HG03060 (cell line): ENCODE measurements at regions not wholly inside any gene's neighbourhood (a gene's known extent, or its start where the extent isn't known, plus 50 kb on each side); places are given as distances from the start of the nearest gene placed in this dataset.

Source experiments
- ATAC-seq: cut with Tn5 transposase; IDR thresholded peaks from one replicate; pipeline ENCODE4 v1.9.1; 2021; ENCODE audit warnings: low read depth, moderate number of reproducible peaks; ENCODE audit not compliant: unreplicated experiment

DNA sequence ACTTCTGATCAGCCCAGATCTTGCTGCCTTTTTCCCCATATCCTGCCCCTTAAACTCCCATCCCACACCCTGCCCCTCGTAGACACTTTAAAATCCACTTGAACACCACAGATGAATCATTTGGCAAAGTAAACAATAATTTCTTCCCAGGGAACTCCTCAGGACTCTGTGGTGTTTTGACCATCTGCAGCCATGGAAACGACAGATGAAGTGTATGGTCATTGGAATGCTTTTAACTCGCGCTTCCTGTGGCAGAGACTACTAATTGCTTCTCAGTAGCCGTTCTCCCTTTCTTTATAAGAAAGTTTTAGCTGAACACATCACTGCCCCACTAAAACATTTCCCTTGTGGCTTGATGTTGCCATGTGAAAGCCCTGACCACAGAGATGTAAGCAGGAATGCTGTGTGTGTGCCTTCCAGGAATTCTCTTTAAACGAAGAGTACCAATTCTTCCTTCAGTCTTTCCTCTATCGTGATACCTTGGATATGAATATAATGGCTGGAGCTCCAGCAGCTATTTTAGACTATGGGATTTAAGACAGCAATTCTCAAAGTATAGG, 92.7 kb upstream of the PARD3B start:
- ATAC-seq = no peak

DNA sequence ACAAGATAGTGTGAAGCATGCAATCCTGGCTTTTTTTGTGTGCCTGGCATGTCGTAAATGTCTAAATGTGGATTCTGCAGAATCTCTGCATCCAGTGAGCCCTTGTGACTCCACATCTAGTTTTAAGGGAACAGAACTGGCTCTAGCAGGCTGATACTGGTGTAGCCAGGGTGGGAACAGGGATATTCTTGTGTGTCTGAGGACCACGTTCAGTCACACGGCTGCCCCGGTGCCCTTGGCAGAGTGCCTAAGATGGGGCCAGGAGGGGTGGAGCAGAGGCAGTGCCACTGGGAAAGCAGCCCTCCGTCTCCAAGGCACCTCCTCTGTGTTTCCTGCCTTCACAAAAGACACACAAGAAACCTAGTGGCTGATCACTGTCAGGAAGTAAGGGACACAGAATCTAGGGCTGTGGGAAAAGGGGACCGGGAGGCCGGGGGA, 91.5 kb upstream of the PARD3B start:
- ATAC-seq = no peak

DNA sequence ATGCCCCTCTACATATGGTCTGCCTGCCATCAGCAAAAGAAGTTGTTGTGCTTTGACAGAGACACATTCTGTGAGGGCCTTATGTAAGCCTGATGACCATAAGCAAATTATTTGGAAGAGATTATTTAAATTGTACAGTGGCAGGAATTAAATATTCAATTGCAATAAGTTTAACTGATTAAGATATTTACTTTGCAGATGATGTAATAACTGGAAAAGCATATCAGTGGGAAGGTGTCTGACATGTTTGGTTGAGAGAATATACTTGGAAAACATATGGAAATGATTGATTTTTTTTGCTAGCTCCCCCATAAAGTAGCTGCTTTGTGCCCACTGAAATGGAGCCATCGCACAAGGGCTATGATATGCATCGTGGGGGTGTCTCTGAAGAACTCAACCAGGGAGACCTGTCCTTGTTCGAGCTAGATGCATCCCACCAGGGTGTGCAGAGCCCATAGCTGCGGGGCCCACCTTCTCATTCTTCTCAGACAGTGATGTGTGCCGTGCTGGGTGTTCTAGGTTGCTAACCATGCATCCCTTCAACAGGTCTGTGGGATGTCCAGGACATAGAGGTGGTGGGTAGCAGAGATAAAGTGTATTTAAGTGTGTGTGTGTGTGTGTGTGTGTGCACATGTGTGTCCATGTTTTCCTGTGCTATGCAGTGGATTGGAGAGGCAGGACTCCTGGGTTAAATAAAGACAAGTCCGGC, 90.4 kb upstream of the PARD3B start:
- no peak for ATAC-seq

DNA sequence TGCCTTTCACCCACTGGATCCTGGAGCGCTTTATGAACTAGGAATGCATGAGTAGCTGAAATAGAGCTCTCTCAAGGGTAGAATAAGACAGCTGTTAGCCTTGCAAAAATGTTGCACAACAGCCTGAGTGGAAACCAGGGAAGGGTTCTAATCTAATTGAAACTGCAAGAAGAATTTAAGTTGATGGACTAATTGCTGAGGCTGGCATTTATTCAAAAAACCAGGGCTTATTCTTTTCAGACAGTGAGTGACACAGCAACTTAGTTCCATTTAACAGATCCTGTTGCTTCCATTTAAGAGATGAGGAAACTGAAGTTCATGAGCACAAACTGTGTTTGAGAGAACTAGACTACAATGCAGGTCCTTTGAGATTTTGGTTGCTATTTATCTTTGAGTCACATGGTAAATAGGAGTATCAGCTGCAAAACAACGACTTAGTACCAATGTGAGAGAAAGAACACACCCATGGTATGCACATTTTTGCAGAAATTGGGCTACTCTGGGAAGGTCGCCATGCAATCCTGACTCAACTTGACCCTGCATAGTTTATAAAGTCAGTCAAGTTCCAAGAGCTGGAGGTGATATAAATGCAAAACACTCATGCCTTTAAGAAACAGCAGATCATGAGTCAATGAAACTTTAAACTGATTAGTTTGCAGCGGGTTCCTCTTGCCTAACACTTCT, 76.4 kb upstream of the PARD3B start:
- no peak for ATAC-seq

DNA sequence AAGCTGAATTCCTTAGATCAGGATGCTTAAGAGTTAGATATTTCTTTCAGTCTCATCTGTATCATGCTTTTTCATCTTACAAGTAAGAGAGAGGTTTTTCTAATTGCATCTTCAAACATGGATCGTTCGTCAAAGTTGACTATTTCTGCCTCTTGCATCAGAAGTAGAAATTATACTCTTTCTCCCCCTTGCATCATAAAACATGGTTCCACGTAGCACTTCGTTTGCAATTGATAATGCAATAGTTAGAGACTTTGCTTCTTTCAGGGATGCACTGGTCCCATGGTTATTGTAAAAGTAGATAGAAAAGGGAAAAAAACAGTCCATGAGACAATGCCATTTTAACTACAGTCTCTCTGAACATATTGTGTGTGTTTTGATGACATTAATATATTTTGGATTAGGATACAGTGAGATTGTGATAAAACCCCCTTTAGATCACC, 75.1 kb upstream of the PARD3B start:
- ATAC-seq = no peak

DNA sequence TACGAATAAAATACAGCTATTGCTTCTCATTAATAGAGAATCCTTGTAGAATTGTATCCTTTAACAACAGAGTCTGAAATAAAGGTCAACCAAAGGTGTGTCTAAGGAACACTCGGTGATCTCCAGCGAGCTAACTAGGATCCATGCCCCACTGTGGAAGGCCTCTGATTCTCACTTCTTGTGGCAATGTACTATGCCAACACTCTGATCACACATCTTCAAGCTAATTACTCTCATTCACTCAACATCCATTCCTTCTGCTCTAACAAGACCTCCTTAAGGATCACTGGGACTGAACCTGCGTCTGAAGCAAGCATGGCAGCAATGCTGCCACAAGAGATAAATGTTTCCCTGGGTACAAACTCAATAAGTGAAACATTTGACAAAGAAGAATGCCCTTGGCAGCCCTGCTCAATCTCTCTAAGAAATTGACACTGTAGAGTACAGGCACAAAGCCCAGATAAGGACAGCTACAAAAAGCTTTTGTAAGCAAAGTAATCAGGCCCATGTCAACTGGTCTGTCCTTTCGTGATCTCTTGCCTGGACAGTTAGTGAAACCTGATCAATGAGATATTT, 74.6 kb upstream of the PARD3B start:
- no peak for ATAC-seq

DNA sequence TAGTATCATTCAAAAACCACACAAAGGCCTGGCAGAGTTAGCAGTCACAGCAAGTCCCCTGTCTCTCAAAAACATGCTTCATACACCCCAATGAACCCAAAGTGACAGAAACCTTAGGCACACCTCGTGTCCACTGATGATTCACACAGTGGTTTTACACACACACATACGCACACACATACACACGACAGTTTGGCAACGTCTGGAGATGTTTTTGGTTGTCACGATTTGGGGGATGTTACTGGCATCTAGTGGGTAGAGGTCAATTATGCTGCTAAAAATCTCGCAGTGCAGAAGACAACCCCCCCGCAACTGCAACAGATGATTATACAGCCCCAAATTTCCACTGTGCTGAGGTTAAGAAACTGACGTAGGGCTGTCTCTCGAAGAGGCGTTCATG, 72.9 kb upstream of the PARD3B start:
- no peak for ATAC-seq

DNA sequence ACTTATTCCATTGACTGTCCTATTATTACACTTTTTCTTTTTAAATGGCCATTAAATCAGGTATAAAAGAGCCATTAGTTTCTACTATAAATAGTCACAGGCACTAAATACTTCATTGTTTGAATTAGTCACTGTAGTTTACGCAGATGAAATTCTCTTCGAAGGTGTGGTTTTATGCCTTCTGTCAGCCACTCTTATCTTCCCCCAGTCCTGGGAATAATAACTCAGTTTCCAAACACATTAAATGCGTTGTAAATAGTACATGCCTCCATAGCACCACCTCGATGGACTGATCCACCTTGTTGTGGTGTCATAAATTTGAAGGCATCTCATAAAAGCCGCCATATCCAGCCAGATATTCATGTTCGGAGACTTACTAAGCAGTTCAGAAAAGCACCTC, 72.1 kb upstream of the PARD3B start:
- ATAC-seq = no peak

DNA sequence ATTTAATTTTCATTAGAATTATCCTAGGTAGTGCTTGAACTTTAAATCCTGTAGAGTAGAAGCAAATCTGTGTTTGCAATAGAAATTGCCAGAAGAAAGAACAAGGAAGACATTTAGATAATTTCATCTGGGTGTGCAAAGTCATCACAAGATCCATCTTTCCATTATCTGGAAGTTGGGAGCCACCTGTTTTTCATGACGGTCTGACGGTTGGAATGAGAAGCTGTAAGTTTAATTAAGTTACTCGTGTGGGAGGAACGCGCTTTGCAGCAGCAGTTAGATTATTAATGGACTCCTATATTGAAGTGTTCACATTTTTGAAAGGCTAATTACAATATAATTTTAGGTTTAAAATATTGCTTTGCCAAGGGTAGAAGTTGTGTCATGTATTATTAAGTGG, 69.9 kb upstream of the PARD3B start:
- ATAC-seq = no peak

DNA sequence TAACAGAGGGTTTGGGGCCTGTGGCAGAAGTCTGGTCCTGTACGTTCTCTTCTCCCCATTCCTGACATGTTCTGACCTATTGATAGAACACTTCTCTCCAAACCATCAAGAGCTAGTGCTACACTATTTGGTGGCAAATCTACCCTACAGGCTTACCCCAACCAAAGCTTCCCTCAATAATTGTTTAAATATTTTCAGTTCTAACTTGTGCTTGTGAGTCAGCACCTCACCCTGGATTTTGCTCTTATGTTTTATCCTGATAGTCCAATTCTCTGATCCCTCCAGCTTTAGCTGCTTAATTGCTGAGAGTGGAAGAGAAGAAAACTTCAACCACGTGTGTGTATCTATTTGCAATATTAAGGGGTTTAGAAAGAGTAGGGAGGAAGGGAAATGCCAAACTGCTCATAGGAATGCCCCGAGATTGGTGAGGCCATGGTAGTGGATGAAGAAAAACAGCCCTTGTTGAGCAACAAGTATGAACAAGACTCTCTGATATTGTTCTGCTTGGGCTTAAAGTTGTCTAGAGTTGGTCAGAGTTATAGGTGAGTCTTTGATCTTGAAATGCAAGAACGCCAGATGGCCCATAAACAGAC, 67.8 kb upstream of the PARD3B start:
- no peak for ATAC-seq

DNA sequence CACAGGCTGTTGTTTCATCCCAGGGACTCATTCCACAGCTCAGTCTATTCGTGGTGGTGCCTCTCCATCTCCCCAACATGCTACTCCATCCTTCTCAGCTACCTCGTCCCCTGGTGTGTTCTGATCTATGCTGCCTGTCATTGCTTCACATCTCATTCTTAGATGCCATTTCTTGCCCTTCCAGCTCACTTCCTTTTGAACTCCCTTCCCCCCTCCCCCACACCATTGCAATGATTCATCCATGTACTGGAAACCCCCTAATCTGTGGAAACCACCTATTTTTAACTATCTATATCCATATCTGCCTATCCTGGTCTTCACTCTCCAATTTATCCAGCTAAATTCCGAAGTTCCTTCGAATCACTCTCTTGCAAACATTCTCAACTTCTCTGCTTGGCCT, 65.7 kb upstream of the PARD3B start:
- ATAC-seq = no peak

DNA sequence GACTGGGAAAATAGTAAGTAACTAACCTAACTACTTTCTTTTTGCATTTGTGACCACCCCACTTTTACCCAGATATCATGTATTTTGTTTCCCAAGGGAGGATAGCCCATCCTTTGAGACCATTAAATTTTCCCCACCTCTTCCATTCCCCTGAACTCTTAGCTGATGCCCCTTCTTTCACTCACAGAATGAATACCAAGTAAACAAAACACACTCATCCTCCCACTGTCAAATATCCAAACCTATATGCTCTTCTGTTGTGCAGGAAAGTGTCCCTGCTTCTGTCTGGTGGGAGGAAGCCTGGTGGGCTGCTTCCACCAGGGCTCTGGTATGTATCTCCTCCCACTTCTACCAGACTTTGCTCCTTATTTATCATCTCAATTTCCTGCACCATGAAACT, 64.6 kb upstream of the PARD3B start:
- ATAC-seq = no peak

DNA sequence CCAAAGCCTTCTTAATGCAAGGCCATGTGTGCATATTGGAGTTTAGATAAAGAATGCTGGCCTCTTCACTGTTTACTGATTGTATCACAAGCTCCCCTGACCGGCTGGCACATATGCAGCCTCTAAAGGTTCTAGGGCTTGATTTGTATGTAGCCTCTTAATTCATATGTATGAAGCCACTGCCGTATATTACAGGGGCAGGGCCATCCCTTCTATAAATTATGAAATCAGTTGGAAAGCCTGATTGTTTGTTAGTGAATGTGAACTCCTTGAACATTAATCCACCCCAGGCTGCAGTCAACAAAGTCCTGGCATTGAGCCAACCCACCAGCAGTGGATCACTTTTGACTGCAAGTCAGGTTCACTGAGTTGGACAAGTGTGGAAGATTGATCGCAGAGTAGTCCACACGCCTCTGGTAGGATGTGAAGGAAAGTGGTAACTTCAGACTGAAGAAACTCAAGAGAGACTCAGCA, 61.6 kb upstream of the PARD3B start:
- no peak for ATAC-seq

DNA sequence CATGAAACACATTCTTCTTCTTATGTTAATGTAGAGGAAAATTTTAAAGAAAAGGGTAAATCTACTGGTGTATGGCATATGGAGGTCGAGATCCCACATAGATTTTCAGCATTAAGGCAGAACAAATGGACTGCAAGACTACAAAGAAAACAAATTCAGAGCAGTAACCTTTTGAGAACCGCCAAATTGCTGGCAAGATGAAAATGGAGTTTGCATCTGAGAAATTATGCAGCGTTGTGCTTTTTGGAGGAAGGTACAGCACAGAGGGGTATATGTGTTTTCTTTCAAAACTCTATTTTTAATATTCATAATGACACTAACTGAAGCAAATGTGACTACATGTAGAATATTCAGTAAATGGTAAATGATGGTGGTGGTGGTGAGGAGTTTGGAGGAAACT, 59.0 kb upstream of the PARD3B start:
- ATAC-seq = no peak

DNA sequence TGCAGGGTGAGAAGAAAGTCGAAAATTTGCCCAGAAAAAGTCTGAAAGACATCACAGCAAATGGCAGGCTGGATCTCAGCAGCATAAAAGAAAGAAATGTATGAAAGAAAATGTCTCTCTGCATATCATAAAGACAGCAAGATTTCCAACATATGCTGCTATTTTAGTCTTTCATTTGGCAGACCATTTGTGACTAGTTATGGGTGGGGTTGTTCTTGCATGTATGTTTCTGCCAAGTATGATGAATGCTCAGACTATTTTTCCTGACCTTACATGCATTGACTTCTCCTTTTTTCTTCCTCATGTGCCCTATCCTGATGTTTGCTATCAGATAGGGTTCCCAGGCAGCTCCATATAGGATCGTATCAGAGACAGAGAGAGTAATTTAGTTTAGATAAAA, 58.5 kb upstream of the PARD3B start:
- no peak for ATAC-seq

DNA sequence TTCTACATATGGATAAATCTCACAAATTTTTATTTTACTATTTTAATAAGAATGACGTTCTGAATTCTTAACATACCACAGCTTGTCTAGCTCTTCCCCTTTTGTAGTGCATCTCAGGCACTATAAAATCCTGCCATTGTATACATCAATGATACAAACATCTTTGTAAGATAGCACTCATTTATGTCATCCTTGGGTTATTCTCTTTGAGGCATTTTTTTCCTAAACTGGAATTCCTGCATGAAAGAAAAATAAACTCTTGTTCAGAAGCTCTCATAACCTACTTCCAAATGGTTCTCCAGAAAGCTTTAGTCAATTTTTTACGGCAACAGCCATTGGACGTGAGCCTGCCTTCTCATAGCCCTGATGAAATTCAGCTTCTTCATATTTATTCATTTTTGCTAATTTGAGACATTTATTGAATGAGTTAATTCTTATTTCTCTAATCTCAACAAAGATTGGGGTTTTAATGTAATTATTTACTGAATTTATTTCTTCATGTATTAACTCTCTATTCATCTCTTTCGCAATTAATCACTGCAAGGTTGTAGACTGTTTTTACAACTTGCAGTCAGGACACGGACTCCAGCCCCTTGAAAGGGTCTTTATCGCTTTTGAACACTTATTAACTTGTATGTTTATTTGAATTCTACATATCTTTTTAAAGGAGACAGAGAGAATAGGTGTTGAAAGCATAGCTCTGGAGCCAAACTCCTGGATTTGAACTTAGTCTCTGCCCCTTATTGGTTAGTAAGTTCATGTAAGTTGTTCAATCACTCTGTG, 57.6 kb upstream of the PARD3B start:
- ATAC-seq = no peak

DNA sequence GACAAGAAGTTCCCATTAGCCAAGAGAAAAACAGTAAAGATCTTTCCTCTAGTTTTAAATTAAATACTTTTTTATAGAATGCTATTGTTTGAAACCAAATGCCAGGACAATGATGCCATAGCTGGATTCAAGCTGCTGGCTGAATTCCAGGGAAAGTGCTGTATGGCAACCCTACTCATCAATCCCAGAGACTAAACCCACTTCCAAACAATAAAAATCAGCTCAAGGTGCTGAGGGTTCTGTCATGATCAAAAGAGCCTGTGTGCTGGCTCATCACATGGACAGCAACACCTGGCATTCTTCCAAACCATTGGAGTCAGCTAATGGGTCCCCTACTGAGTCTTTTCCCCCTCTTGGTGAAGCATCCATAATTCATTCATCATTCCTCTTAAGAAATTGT, 53.7 kb upstream of the PARD3B start:
- ATAC-seq = no peak

DNA sequence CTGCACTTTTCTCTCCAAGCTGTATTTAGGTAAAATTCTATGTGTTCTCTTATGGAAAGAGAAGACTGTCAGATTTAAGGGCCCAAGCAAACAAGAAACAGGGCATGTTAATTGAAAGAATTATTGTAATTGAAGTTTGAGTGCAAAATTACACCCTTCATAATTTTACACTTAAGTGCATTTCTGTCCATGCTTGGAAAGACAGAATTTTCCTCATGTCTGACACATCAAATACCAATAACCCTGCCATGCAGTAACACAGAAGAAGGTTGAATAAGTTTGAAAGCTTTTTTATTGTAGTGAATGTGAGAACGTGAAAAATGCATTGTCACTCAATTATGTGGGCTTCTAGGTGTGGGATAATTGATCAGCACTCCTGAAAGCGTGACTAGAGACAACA, 52.9 kb upstream of the PARD3B start:
- ATAC-seq = no peak

DNA sequence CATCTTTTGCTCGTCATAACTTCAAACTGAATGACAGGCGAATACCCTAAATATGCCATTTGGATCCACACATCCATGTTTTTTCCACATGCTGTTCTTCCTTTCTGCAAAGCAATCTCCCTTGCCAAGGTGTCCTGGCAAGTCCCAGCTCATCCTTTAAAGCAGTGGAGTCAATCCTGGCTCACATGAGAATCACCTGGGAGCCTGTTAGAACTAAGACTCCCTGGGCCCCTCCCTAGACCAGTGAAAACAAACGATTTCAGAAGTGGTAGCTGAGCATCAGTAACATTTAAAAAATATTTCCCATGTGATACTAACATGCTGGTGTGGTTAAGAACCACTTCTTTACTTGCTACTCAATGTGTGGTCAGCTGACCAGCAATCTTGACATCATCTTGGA, 50.6 kb upstream of the PARD3B start:
- ATAC-seq = no peak

DNA sequence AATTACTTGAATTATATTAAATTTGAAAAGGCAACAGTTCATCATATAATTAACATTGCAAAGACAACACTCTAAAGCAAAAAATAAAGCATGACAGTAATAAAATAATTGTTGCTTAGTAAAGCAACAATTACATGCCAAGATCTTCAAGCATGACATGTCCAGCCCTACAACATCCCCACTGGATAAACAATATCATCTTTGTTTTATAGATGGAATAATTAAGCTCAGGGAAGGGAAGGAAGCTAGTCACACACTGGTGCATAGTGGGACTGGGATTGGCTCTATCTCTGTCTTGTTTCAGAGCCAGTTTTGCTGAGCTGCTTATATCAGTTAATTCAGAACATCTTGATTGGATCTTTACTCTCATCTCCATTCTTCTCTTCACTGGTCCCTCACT, 49.9 kb upstream of the PARD3B start:
- no peak for ATAC-seq
